H1 (cell line): ENCODE measurements at regions not wholly inside any gene's neighbourhood (a gene's known extent, or its start where the extent isn't known, plus 50 kb on each side); places are given as distances from the start of the nearest gene placed in this dataset.

Source experiments
- FOSL1 ChIP-seq: IDR thresholded peaks from 2 replicates; pipeline ENCODE4 v1.6.1; 2011; ENCODE audit warnings: mild to moderate bottlenecking, low read depth, low read length, moderate library complexity; ENCODE audit not compliant: insufficient read depth
- KDM4A ChIP-seq: IDR thresholded peaks from one replicate; pipeline ENCODE4 v1.7.1; 2012; ENCODE audit warnings: low read depth, mild to moderate bottlenecking, moderate library complexity, low read length, inconsistent platforms; ENCODE audit not compliant: severe bottlenecking
- KDM5A ChIP-seq: fragments of 200-600 bp; IDR thresholded peaks from 2 replicates; pipeline ENCODE4 v1.7.1; 2012; ENCODE audit warnings: mild to moderate bottlenecking, low read length, inconsistent platforms, mixed read lengths
- TAF7 ChIP-seq: optimal IDR thresholded peaks from 2 replicates; pipeline ENCODE3; 2011; ENCODE audit warnings: low read depth, mild to moderate bottlenecking, inconsistent platforms, low read length, moderate library complexity, borderline replicate concordance

DNA sequence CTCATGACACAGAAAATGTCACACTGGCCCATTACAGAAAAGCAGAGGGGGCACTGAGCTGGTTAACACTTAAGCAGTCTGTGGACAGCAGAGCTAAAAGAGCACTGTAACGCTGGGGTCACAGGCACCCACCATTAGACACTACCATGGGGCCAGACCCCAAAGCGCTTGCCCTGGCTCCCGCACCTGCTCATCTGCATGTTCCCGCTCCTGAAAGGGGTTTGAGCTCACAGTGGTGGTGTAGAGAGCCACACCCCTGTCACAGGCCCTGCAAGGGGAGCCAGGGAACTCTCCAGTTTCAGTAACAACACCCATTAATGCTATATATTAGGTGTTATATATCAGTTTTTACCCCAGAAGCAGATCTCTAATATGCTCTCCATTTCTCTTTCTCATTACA, 187.0 kb downstream of the ANKRD50 start (continued):
- no peak for TF ChIP-seq TAF7
- TF ChIP-seq KDM5A: no peak
- no peak for TF ChIP-seq FOSL1
- no peak for TF ChIP-seq KDM4A
